Non-pigmented ciliary epithelial cell (primary cell): ENCODE measurements at regions not wholly inside any gene's neighbourhood (a gene's known extent, or its start where the extent isn't known, plus 50 kb on each side); places are given as distances from the start of the nearest gene placed in this dataset.
"Not testable (repeated sequence)": the region's sequence is repeated elsewhere in the genome, so short reads cannot be mapped to it uniquely, and the experiment has no call there.

Source experiments
- DNase-seq: peaks from one replicate; pipeline ENCODE4 v3.0.0-alpha.2; 2010; ENCODE audit warnings: low read depth

- DNase-seq: no peak
Observed at GRCh38 chr6:126667728-126668127, 327.8 kb downstream of the CENPW start.

- DNase-seq: no peak
Observed at GRCh38 chr6:126672649-126673048, 332.7 kb downstream of the CENPW start.

- not testable (repeated sequence) for DNase-seq
Observed at GRCh38 chr6:126673749-126674148, 333.8 kb downstream of the CENPW start.

GRCh38 chr6:126682440-126682839 lies 342.5 kb downstream of the CENPW start:
- DNase-seq: no peak

GRCh38 chr6:126685182-126685581 lies 345.3 kb downstream of the CENPW start:
- DNase-seq: no peak

- no peak for DNase-seq
Observed at GRCh38 chr6:126696921-126697693, 357.2 kb downstream of the CENPW start.

GRCh38 chr6:126698732-126699240 lies 358.9 kb downstream of the CENPW start:
- no peak for DNase-seq

GRCh38 chr6:126701676-126702560 lies 362.0 kb downstream of the CENPW start:
- no peak for DNase-seq

GRCh38 chr6:126716032-126716431 lies 376.1 kb downstream of the CENPW start:
- no peak for DNase-seq

- no peak for DNase-seq
Observed at GRCh38 chr6:126716826-126717509, 377.1 kb downstream of the CENPW start.

- no peak for DNase-seq
Observed at GRCh38 chr6:126718600-126719327, 378.8 kb downstream of the CENPW start.

GRCh38 chr6:126720304-126720703 lies 380.4 kb downstream of the CENPW start:
- DNase-seq: no peak

GRCh38 chr6:126721581-126722160 lies 381.8 kb downstream of the CENPW start:
- peak; percentile 88 for DNase-seq

GRCh38 chr6:126722411-126722810 lies 382.5 kb downstream of the CENPW start:
- DNase-seq: no peak

- DNase-seq: no peak
Observed at GRCh38 chr6:126723541-126724170, 383.7 kb downstream of the CENPW start.

- DNase-seq: no peak
Observed at GRCh38 chr6:126724821-126725220, 384.9 kb downstream of the CENPW start.

- not testable (repeated sequence) for DNase-seq
Observed at GRCh38 chr6:126726454-126726853, 386.5 kb downstream of the CENPW start.

GRCh38 chr6:126738146-126738545 lies 380.3 kb upstream of the RSPO3 start:
- no peak for DNase-seq

GRCh38 chr6:126738641-126739040 lies 379.8 kb upstream of the RSPO3 start:
- no peak for DNase-seq

GRCh38 chr6:126743076-126743475 lies 375.4 kb upstream of the RSPO3 start:
- no peak for DNase-seq
